ENCODE measurements at regions not wholly inside any gene's neighbourhood (a gene's known extent, or its start where the extent isn't known, plus 50 kb on each side); places are given as distances from the start of the nearest gene placed in this dataset.

- TF ChIP-seq CTCF (IDR thresholded peaks at IDR 0.05; ENCODE audit: low read length) = no peak
- no peak for TF ChIP-seq EZH2 (optimal IDR thresholded peaks at IDR 0.05; ENCODE audit: low read depth, low read length)
- TF ChIP-seq EZH2phosphoT487 (IDR thresholded peaks at IDR 0.05; ENCODE audit: low read length) = no peak
Measured at GRCh38 chr20:50277460-50278376, 87.1 kb downstream of the CEBPB start.
